ENCODE measurements at regions not wholly inside any gene's neighbourhood (a gene's known extent, or its start where the extent isn't known, plus 50 kb on each side); places are given as distances from the start of the nearest gene placed in this dataset.

DNA sequence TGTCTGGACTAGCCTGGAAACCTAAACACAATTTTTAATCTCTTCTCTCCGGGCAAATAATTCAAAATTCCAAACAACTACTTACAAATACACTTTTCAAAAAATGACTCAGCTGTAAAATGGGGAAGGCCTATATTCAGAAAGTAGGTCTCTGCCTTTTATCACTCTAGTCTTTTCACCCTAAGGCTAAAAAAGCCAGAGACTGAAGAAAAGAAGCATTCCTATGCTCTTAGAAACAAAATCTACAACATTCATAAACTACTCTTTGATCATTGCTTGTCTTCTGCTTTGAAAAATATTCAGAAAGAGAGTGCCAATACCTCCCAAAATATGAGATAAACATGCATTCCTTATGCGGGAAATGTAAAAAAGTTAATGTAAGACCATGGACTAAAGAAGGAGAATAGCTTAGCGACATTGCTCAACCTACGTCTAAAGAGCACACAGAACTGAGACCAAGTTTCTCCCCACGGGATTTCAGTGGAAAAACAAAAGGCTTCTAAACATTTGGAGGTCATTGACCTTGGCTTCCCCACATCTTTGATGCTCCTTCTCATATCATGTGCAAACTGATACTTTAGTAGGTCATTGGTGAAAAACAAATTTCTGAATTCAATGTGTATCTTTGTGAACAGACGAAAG is 74.4 kb upstream of the EPB41L3 start:
- H3K9me3 ChIP-seq (ENCODE audit: control insufficient read depth, low read depth, low read length): no peaks in the 10 kb centered on the region
- no peaks in the 10 kb centered on the region for H3K36me3 ChIP-seq (ENCODE audit: control insufficient read depth, low read depth, low read length)
- no peaks in the 10 kb centered on the region for H3K4me1 ChIP-seq (ENCODE audit: control insufficient read depth, low read depth, low read length)
- no peak overlapping the region for H3K4me3 ChIP-seq (ENCODE audit: low read length)
- H3K9ac ChIP-seq (ENCODE audit: low read length): no peak overlapping the region
- no peaks in the 10 kb centered on the region for H3K27me3 ChIP-seq (ENCODE audit: control insufficient read depth, insufficient read depth, low read length)
- no peak overlapping the region for H3K27ac ChIP-seq (ENCODE audit: low read length)

DNA sequence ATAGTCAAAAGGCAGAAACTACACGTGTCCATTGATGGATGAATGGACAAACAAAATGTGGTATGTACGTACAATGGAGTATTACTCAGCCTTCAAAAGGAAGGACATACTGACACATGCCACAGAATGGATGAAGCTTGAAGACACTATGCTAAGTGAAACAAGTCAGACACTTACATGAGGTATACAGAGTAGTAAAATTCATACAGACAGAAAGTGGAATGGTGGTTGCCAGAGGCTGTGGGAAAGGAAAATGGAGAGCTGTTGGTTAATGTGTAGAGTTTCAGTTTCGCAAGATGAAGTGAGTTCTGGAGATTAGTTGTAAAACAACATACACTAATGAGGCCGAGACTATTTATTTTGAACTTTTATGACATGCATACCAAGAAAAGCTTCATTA is 67.4 kb upstream of the EPB41L3 start:
- no peaks in the 10 kb centered on the region for H3K4me1 ChIP-seq (ENCODE audit: control insufficient read depth, low read depth, low read length)
- no peak overlapping the region for H3K9ac ChIP-seq (ENCODE audit: low read length)
- no peaks in the 10 kb centered on the region for H3K27me3 ChIP-seq (ENCODE audit: control insufficient read depth, insufficient read depth, low read length)
- H3K27ac ChIP-seq (ENCODE audit: low read length): no peak overlapping the region
- H3K36me3 ChIP-seq (ENCODE audit: control insufficient read depth, low read depth, low read length): no peaks in the 10 kb centered on the region
- H3K9me3 ChIP-seq (ENCODE audit: control insufficient read depth, low read depth, low read length): no peaks in the 10 kb centered on the region
- no peak overlapping the region for H3K4me3 ChIP-seq (ENCODE audit: low read length)

DNA sequence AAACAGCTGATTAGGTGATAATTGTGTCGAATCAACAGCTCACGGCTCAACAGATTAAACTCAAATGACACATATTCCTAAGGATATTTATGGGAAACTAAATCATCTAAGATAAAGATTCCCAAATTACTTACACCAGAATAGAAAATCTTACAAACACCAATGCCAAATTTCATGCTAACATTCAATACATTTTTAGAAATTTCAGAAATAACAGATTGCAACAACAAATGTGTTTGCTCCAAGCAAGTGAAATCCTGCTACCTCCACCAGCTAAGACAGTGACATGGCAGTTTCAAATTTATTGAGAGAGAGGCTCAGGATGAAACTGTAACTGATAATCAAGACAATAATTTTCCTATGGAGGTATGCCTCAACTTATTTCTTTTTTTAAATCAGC is 65.0 kb upstream of the EPB41L3 start:
- no peaks in the 10 kb centered on the region for H3K9me3 ChIP-seq (ENCODE audit: control insufficient read depth, low read depth, low read length)
- no peak overlapping the region for H3K9ac ChIP-seq (ENCODE audit: low read length)
- no peaks in the 10 kb centered on the region for H3K36me3 ChIP-seq (ENCODE audit: control insufficient read depth, low read depth, low read length)
- no peak overlapping the region for H3K27ac ChIP-seq (ENCODE audit: low read length)
- H3K4me3 ChIP-seq (ENCODE audit: low read length): no peak overlapping the region
- no peaks in the 10 kb centered on the region for H3K27me3 ChIP-seq (ENCODE audit: control insufficient read depth, insufficient read depth, low read length)
- H3K4me1 ChIP-seq (ENCODE audit: control insufficient read depth, low read depth, low read length): no peaks in the 10 kb centered on the region

DNA sequence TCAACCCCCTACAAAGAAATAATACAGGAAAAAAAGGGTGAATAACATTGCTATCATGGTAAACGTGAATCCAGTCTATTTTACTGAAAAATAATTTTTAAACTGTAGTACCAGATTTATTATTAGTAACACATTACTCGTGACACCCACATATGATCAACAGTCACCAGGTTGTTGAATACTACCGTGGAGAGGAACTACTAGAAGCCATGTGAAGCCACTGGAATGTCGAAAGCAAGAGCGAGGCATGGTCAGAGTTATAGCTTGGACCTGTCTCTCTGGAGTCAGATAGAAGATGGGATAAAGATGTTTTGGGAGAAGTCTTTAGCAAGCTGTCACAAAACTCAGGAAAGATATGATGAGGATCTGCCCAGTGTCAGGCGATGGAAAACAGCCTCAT is 63.2 kb upstream of the EPB41L3 start:
- H3K9ac ChIP-seq (ENCODE audit: low read length): no peak overlapping the region
- no peaks in the 10 kb centered on the region for H3K36me3 ChIP-seq (ENCODE audit: control insufficient read depth, low read depth, low read length)
- H3K27ac ChIP-seq (ENCODE audit: low read length): no peak overlapping the region
- no peaks in the 10 kb centered on the region for H3K27me3 ChIP-seq (ENCODE audit: control insufficient read depth, insufficient read depth, low read length)
- H3K9me3 ChIP-seq (ENCODE audit: control insufficient read depth, low read depth, low read length): no peaks in the 10 kb centered on the region
- H3K4me1 ChIP-seq (ENCODE audit: control insufficient read depth, low read depth, low read length): no peaks in the 10 kb centered on the region
- no peak overlapping the region for H3K4me3 ChIP-seq (ENCODE audit: low read length)

DNA sequence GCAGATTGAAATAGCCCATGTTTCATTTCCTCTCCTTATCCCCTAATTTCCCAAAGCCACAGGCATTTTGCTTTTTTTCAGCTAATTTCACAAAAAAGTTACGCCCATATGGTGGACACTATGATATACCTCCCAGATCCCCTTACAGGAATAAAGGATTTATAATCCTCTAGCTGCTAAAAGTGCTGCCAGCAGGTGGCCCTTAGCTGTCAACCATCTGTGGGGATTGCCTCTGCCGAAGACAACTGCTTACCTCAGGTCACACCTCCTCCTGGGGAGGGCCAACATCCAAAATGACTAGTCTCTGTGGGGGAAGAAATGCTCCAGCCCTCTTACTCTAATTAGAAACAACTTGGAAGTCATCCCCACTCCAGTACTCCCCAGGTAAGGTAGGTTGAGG is 61.0 kb upstream of the EPB41L3 start:
- H3K4me3 ChIP-seq (ENCODE audit: low read length): no peak overlapping the region
- H3K4me1 ChIP-seq (ENCODE audit: control insufficient read depth, low read depth, low read length): peaks cover 11% of the 10 kb centered on the region
- H3K27ac ChIP-seq (ENCODE audit: low read length): no peak overlapping the region
- no peaks in the 10 kb centered on the region for H3K27me3 ChIP-seq (ENCODE audit: control insufficient read depth, insufficient read depth, low read length)
- H3K9ac ChIP-seq (ENCODE audit: low read length): no peak overlapping the region
- no peaks in the 10 kb centered on the region for H3K36me3 ChIP-seq (ENCODE audit: control insufficient read depth, low read depth, low read length)
- no peaks in the 10 kb centered on the region for H3K9me3 ChIP-seq (ENCODE audit: control insufficient read depth, low read depth, low read length)

DNA sequence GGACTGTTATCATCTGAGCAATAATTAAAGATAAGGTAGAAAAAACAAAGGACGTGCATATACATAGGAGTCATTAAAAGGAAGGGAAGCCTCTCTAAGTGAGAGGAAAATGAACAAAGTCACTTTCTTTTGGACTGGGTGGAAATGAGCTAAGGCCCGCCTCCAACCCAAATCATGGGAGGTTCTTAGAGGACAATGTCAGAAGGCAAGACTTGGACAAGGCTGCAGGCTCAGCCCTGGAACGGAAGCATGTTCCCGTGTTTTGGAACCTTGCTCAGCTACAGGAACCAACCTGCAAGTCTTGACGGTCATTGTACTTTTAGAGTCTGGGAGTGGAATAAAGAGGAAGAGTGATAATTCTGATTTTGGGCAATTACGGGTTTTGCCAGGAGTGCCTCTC is 59.4 kb upstream of the EPB41L3 start:
- Histone ChIP-seq H3K9me3 (ENCODE audit: control insufficient read depth, low read depth, low read length) (no peaks in the 10 kb centered on the region), H3K9ac (ENCODE audit: low read length) (no peak overlapping the region), H3K27ac (ENCODE audit: low read length) (no peak overlapping the region), H3K4me3 (ENCODE audit: low read length) (no peak overlapping the region), H3K4me1 (ENCODE audit: control insufficient read depth, low read depth, low read length) (peaks cover 11% of the 10 kb centered on the region), H3K27me3 (ENCODE audit: control insufficient read depth, insufficient read depth, low read length) (no peaks in the 10 kb centered on the region), H3K36me3 (ENCODE audit: control insufficient read depth, low read depth, low read length) (no peaks in the 10 kb centered on the region)

DNA sequence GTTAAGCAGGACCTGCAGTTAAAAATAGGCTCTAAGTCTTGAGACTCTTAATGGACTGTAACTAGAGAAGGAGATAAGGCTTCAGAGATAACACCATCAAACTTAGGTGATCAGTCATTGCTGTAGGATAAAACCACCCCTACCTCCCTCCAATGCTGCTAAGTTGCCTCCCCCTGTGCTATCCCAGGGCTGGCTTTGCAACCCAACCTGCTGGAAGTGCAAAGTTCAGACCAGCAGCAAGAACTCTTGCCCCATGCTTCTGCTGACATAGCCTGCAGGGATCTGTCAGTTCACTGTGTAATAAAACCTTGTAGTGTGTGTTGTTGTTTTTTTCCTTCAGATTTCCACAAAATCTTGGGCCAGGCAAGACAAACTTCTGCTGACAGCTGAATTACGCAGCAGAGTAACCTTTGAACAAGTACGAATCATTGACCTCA is 57.4 kb upstream of the EPB41L3 start:
- no peak overlapping the region for H3K27ac ChIP-seq (ENCODE audit: low read length)
- no peaks in the 10 kb centered on the region for H3K27me3 ChIP-seq (ENCODE audit: control insufficient read depth, insufficient read depth, low read length)
- no peak overlapping the region for H3K4me3 ChIP-seq (ENCODE audit: low read length)
- no peaks in the 10 kb centered on the region for H3K36me3 ChIP-seq (ENCODE audit: control insufficient read depth, low read depth, low read length)
- H3K9me3 ChIP-seq (ENCODE audit: control insufficient read depth, low read depth, low read length): no peaks in the 10 kb centered on the region
- no peak overlapping the region for H3K9ac ChIP-seq (ENCODE audit: low read length)
- peaks cover 11% of the 10 kb centered on the region for H3K4me1 ChIP-seq (ENCODE audit: control insufficient read depth, low read depth, low read length)

DNA sequence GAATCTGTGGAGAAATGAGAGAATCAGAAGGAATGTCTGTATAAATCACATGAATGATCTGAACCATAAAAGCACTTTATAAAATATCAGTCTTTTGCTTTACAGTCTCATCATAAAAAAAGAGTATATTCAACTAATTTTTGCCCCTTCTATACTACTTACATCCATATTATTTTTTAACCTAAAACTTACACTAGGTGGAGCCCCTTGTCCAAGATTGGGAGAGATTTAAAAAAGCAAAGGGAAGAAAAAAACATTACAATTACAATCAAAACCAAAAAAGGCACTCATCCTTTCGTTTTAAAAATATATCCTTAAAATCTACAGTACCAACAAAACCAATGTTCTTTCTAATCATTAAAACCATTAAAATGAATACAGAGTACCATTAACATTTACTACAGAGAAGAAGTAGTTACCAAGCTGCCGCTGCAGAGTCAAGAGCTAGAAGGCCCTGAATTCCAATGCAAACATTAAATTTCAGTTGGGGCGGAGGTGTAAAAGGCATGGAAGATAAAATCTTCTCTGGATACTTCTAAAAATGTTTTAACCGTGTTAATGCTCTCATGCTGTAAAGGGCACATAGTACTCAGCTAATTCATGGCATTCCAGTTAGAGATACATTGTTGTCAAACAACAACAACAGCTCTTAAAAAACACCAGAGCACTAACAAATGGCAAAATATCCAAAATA is 56.7 kb upstream of the EPB41L3 start:
- peaks cover 11% of the 10 kb centered on the region for H3K4me1 ChIP-seq (ENCODE audit: control insufficient read depth, low read depth, low read length)
- H3K27me3 ChIP-seq (ENCODE audit: control insufficient read depth, insufficient read depth, low read length): no peaks in the 10 kb centered on the region
- no peaks in the 10 kb centered on the region for H3K9me3 ChIP-seq (ENCODE audit: control insufficient read depth, low read depth, low read length)
- H3K9ac ChIP-seq (ENCODE audit: low read length): no peak overlapping the region
- H3K4me3 ChIP-seq (ENCODE audit: low read length): no peak overlapping the region
- H3K36me3 ChIP-seq (ENCODE audit: control insufficient read depth, low read depth, low read length): no peaks in the 10 kb centered on the region
- H3K27ac ChIP-seq (ENCODE audit: low read length): no peak overlapping the region

DNA sequence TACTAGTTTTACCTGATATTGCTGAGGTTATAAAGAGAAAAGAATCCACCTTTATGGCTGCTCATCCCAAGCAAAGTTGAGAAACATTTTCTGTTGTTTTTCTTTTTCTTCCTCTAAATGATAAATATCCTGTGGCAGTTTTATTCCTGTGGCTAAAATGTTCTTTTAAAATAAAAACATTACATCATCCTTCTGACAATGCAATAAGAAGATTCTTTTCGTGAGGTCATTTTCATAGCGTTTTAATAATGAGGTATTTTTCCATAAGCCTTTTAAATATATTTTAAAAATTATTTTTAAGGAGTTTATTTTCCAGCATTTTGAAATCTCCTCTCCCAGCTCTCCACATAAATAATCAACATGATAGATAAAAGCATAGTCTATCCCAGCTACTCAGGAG is 52.8 kb upstream of the EPB41L3 start:
- Histone ChIP-seq H3K27ac (ENCODE audit: low read length) (no peak overlapping the region), H3K36me3 (ENCODE audit: control insufficient read depth, low read depth, low read length) (no peaks in the 10 kb centered on the region), H3K9me3 (ENCODE audit: control insufficient read depth, low read depth, low read length) (no peaks in the 10 kb centered on the region), H3K4me1 (ENCODE audit: control insufficient read depth, low read depth, low read length) (peaks cover 10% of the 10 kb centered on the region), H3K27me3 (ENCODE audit: control insufficient read depth, insufficient read depth, low read length) (no peaks in the 10 kb centered on the region), H3K9ac (ENCODE audit: low read length) (no peak overlapping the region), H3K4me3 (ENCODE audit: low read length) (no peak overlapping the region)
